Osteoblast (primary cell): ENCODE measurements at regions not wholly inside any gene's neighbourhood (a gene's known extent, or its start where the extent isn't known, plus 50 kb on each side); places are given as distances from the start of the nearest gene placed in this dataset.

Experiments used
- DNase-seq: peaks from one replicate; pipeline ENCODE4 v3.0.0; 2011; ENCODE audit warnings: low spot score, mixed read lengths; ENCODE audit not compliant: insufficient read length; ENCODE audit errors: missing footprints
- H2AFZ ChIP-seq: 2 replicates; pipeline ENCODE4 v1.6.0; 2011; ENCODE audit warnings: mild to moderate bottlenecking, low read length
- H3K27ac ChIP-seq: 2 replicates; pipeline ENCODE4 v1.5.1; 2011; ENCODE audit warnings: mild to moderate bottlenecking, low read depth, low read length, moderate library complexity
- H3K27me3 ChIP-seq: 2 replicates; pipeline ENCODE4 v1.6.0; 2012; ENCODE audit warnings: mild to moderate bottlenecking, control low read depth, inconsistent platforms, low read length, moderate library complexity; ENCODE audit not compliant: insufficient read depth
- H3K36me3 ChIP-seq: 2 replicates; pipeline ENCODE4 v1.5.1; 2011; ENCODE audit warnings: mild to moderate bottlenecking, low read length, control low read depth, moderate library complexity; ENCODE audit not compliant: insufficient read depth
- H3K4me1 ChIP-seq: 2 replicates; pipeline ENCODE4 v1.5.1; 2011; ENCODE audit warnings: mild to moderate bottlenecking, low read length, control low read depth, moderate library complexity; ENCODE audit not compliant: insufficient read depth
- H3K4me2 ChIP-seq: 2 replicates; pipeline ENCODE4 v1.6.0; 2011; ENCODE audit warnings: mild to moderate bottlenecking, low read length; ENCODE audit not compliant: insufficient read depth
- H3K4me3 ChIP-seq: fragments of 200-600 bp; sonication (generic); 3 replicates; pipeline ENCODE4 v1.5.1; 2012; ENCODE audit warnings: mild to moderate bottlenecking, low read length, inconsistent platforms; ENCODE audit not compliant: insufficient read depth
- H3K79me2 ChIP-seq: 2 replicates; pipeline ENCODE4 v1.6.0; 2012; ENCODE audit warnings: mild to moderate bottlenecking, low read length, control low read depth, inconsistent platforms; ENCODE audit not compliant: insufficient read depth
- H3K9me3 ChIP-seq: 2 replicates; pipeline ENCODE4 v1.5.1; 2011; ENCODE audit warnings: low read depth, low read length, control low read depth
- H4K20me1 ChIP-seq: 2 replicates; pipeline ENCODE4 v1.6.0; 2012; ENCODE audit warnings: mild to moderate bottlenecking, low read length, control low read depth; ENCODE audit not compliant: insufficient read depth
- TF ChIP-seq, protein P1 (sequence below): IDR thresholded peaks from 2 replicates; pipeline ENCODE4 v1.5.1; 2011; ENCODE audit warnings: mild to moderate bottlenecking, low read depth, low read length, moderate library complexity; ENCODE audit errors: extremely low read depth

GRCh38 chr11:80650966-80651365, 1210.1 kb upstream of the TENM4 start:
- H3K27ac ChIP-seq = no peak overlapping the region
- no peak overlapping the region for H3K4me3 ChIP-seq
- no peaks in the 10 kb centered on the region for H4K20me1 ChIP-seq
- H3K4me1 ChIP-seq = no peaks in the 10 kb centered on the region
- H3K27me3 ChIP-seq = no peaks in the 10 kb centered on the region
- H3K36me3 ChIP-seq = no peaks in the 10 kb centered on the region
- H3K4me2 ChIP-seq = no peak overlapping the region
- TF ChIP-seq, protein P1, sequence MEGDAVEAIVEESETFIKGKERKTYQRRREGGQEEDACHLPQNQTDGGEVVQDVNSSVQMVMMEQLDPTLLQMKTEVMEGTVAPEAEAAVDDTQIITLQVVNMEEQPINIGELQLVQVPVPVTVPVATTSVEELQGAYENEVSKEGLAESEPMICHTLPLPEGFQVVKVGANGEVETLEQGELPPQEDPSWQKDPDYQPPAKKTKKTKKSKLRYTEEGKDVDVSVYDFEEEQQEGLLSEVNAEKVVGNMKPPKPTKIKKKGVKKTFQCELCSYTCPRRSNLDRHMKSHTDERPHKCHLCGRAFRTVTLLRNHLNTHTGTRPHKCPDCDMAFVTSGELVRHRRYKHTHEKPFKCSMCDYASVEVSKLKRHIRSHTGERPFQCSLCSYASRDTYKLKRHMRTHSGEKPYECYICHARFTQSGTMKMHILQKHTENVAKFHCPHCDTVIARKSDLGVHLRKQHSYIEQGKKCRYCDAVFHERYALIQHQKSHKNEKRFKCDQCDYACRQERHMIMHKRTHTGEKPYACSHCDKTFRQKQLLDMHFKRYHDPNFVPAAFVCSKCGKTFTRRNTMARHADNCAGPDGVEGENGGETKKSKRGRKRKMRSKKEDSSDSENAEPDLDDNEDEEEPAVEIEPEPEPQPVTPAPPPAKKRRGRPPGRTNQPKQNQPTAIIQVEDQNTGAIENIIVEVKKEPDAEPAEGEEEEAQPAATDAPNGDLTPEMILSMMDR = no peak
- DNase-seq = no peak
- H3K9me3 ChIP-seq = no peaks in the 10 kb centered on the region
- no peak overlapping the region for H2AFZ ChIP-seq
- H3K79me2 ChIP-seq = no peaks in the 10 kb centered on the region

- DNase-seq = no peak
- Histone ChIP-seq H3K4me1 (no peaks in the 10 kb centered on the region), H3K36me3 (no peaks in the 10 kb centered on the region), H3K79me2 (no peaks in the 10 kb centered on the region), H3K4me3 (no peak overlapping the region), H4K20me1 (no peaks in the 10 kb centered on the region), H3K27me3 (no peaks in the 10 kb centered on the region), H3K4me2 (no peak overlapping the region), H3K27ac (no peak overlapping the region), H3K9me3 (no peaks in the 10 kb centered on the region), H2AFZ (no peak overlapping the region)
- TF ChIP-seq, protein P1 = no peak
Measured at GRCh38 chr11:80649186-80649585, 1208.4 kb upstream of the TENM4 start.

- DNase-seq = no peak
- Histone ChIP-seq H4K20me1 (no peaks in the 10 kb centered on the region), H2AFZ (no peak overlapping the region), H3K4me1 (no peaks in the 10 kb centered on the region), H3K9me3 (no peaks in the 10 kb centered on the region), H3K79me2 (no peaks in the 10 kb centered on the region), H3K4me3 (no peak overlapping the region), H3K4me2 (no peak overlapping the region), H3K27me3 (no peaks in the 10 kb centered on the region), H3K27ac (no peak overlapping the region), H3K36me3 (no peaks in the 10 kb centered on the region)
- TF ChIP-seq, protein P1 = no peak
Measured at GRCh38 chr11:80638296-80638695, 1197.5 kb upstream of the TENM4 start.

- H3K36me3 ChIP-seq = no peaks in the 10 kb centered on the region
- TF ChIP-seq, protein P1 = no peak
- no peaks in the 10 kb centered on the region for H3K27me3 ChIP-seq
- H3K27ac ChIP-seq = no peak overlapping the region
- H3K4me1 ChIP-seq = no peaks in the 10 kb centered on the region
- H3K9me3 ChIP-seq = no peaks in the 10 kb centered on the region
- DNase-seq = no peak
- no peaks in the 10 kb centered on the region for H3K79me2 ChIP-seq
- H2AFZ ChIP-seq = no peak overlapping the region
- H3K4me3 ChIP-seq = no peak overlapping the region
- no peak overlapping the region for H3K4me2 ChIP-seq
- no peaks in the 10 kb centered on the region for H4K20me1 ChIP-seq
Measured at GRCh38 chr11:80637571-80637970, 1196.7 kb upstream of the TENM4 start.
